ENCODE measurements at regions not wholly inside any gene's neighbourhood (a gene's known extent, or its start where the extent isn't known, plus 50 kb on each side); places are given as distances from the start of the nearest gene placed in this dataset.

DNA sequence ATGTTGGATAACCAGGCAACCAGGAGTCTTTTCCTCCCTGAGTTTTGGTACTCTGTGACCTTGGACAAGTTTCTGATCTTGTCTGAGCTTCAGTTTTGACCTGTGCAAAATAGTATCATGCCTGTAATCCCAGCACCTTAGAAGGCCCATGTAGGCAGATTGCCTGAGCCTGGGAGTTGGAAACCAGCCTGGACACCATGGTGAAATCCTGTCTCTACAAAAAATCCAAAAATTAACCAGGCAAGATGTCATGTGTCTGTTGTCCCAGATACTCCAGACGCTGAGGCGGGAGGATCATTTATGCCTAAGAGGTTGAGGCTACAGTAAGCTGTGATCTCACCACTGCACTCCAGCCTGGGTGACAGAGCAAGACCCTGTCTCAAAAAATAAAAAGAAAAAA is 114.8 kb downstream of the IL12A start (continued):
- TF ChIP-seq, protein P1, sequence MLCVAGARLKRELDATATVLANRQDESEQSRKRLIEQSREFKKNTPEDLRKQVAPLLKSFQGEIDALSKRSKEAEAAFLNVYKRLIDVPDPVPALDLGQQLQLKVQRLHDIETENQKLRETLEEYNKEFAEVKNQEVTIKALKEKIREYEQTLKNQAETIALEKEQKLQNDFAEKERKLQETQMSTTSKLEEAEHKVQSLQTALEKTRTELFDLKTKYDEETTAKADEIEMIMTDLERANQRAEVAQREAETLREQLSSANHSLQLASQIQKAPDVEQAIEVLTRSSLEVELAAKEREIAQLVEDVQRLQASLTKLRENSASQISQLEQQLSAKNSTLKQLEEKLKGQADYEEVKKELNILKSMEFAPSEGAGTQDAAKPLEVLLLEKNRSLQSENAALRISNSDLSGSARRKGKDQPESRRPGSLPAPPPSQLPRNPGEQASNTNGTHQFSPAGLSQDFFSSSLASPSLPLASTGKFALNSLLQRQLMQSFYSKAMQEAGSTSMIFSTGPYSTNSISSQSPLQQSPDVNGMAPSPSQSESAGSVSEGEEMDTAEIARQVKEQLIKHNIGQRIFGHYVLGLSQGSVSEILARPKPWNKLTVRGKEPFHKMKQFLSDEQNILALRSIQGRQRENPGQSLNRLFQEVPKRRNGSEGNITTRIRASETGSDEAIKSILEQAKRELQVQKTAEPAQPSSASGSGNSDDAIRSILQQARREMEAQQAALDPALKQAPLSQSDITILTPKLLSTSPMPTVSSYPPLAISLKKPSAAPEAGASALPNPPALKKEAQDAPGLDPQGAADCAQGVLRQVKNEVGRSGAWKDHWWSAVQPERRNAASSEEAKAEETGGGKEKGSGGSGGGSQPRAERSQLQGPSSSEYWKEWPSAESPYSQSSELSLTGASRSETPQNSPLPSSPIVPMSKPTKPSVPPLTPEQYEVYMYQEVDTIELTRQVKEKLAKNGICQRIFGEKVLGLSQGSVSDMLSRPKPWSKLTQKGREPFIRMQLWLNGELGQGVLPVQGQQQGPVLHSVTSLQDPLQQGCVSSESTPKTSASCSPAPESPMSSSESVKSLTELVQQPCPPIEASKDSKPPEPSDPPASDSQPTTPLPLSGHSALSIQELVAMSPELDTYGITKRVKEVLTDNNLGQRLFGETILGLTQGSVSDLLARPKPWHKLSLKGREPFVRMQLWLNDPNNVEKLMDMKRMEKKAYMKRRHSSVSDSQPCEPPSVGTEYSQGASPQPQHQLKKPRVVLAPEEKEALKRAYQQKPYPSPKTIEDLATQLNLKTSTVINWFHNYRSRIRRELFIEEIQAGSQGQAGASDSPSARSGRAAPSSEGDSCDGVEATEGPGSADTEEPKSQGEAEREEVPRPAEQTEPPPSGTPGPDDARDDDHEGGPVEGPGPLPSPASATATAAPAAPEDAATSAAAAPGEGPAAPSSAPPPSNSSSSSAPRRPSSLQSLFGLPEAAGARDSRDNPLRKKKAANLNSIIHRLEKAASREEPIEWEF (CRISPR knock-in tag; IDR thresholded peaks at IDR 0.05), result no peak
- no peak for TF ChIP-seq SMARCA5 (IDR thresholded peaks at IDR 0.05)
- TF ChIP-seq ZNF830 (CRISPR knock-in tag; IDR thresholded peaks at IDR 0.05), result no peak
- TF ChIP-seq TARDBP (IDR thresholded peaks at IDR 0.05), result no peak
- no peak for TF ChIP-seq SIRT6 (IDR thresholded peaks at IDR 0.05; ENCODE audit: low read depth, low read length)
- TF ChIP-seq, protein P2, sequence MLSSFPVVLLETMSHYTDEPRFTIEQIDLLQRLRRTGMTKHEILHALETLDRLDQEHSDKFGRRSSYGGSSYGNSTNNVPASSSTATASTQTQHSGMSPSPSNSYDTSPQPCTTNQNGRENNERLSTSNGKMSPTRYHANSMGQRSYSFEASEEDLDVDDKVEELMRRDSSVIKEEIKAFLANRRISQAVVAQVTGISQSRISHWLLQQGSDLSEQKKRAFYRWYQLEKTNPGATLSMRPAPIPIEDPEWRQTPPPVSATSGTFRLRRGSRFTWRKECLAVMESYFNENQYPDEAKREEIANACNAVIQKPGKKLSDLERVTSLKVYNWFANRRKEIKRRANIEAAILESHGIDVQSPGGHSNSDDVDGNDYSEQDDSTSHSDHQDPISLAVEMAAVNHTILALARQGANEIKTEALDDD (IDR thresholded peaks at IDR 0.05), result no peak
- TF ChIP-seq RBFOX2 (IDR thresholded peaks at IDR 0.05; ENCODE audit: low read depth, low read length), result no peak
- TF ChIP-seq, protein P3, sequence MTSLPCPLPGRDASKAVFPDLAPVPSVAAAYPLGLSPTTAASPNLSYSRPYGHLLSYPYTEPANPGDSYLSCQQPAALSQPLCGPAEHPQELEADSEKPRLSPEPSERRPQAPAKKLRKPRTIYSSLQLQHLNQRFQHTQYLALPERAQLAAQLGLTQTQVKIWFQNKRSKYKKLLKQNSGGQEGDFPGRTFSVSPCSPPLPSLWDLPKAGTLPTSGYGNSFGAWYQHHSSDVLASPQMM (CRISPR knock-in tag; IDR thresholded peaks at IDR 0.05), result no peak
- TF ChIP-seq TOE1 (IDR thresholded peaks at IDR 0.05; ENCODE audit: borderline replicate concordance), result no peak
- no peak for TF ChIP-seq TOE1 (CRISPR knock-in tag; IDR thresholded peaks at IDR 0.05; ENCODE audit: borderline replicate concordance, low read depth)
- no peak for TF ChIP-seq CC2D1A (IDR thresholded peaks at IDR 0.05)

Measured in K562 (cell line).